GDM1 (cell line): ENCODE measurements at regions not wholly inside any gene's neighbourhood (a gene's known extent, or its start where the extent isn't known, plus 50 kb on each side); places are given as distances from the start of the nearest gene placed in this dataset.
"Not testable (repeated sequence)": the region's sequence is repeated elsewhere in the genome, so short reads cannot be mapped to it uniquely, and the experiment has no call there.

Source experiments
- DNase-seq: peaks from one replicate; lab custom pipeline; 2025; lab: John Stamatoyannopoulos, UW

GRCh38 chr2:75432761-75433361, 127.9 kb downstream of the EVA1A start:
- DNase-seq = no peak

GRCh38 chr2:75431763-75432162, 129.0 kb downstream of the EVA1A start:
- no peak for DNase-seq

GRCh38 chr2:75431276-75431675, 129.5 kb downstream of the EVA1A start:
- DNase-seq = no peak

- DNase-seq = not testable (repeated sequence)
These were observed 130.3 kb downstream of the EVA1A start for GRCh38 chr2:75430449-75430848.

GRCh38 chr2:75428646-75429443, 131.9 kb downstream of the EVA1A start:
- no peak for DNase-seq

- no peak for DNase-seq
These were observed 132.7 kb downstream of the EVA1A start for GRCh38 chr2:75428060-75428459.

- DNase-seq = no peak
These were observed 135.7 kb downstream of the EVA1A start for GRCh38 chr2:75424936-75425619.

GRCh38 chr2:75421986-75422385, 138.8 kb downstream of the EVA1A start:
- no peak for DNase-seq

- DNase-seq = no peak
These were observed 144.1 kb downstream of the EVA1A start for GRCh38 chr2:75416420-75417342.

GRCh38 chr2:75415731-75416130, 145.0 kb downstream of the EVA1A start:
- DNase-seq = no peak

- no peak for DNase-seq
These were observed 145.6 kb downstream of the EVA1A start for GRCh38 chr2:75415111-75415626.

- no peak for DNase-seq
These were observed 149.2 kb downstream of the EVA1A start for GRCh38 chr2:75411574-75411973.

- no peak for DNase-seq
These were observed 150.0 kb downstream of the EVA1A start for GRCh38 chr2:75410702-75411101.

GRCh38 chr2:75408771-75409170, 152.0 kb downstream of the EVA1A start:
- DNase-seq = no peak

GRCh38 chr2:75407038-75407530, 153.7 kb downstream of the EVA1A start:
- no peak for DNase-seq

GRCh38 chr2:75406131-75406581, 154.6 kb downstream of the EVA1A start:
- DNase-seq = no peak

GRCh38 chr2:75405000-75405399, 155.7 kb downstream of the EVA1A start:
- no peak for DNase-seq

GRCh38 chr2:75403991-75404428, 156.7 kb downstream of the EVA1A start:
- DNase-seq = peak; percentile 6

- no peak for DNase-seq
These were observed 164.4 kb downstream of the EVA1A start for GRCh38 chr2:75396314-75396713.

GRCh38 chr2:75394764-75395163, 166.0 kb downstream of the EVA1A start:
- DNase-seq = not testable (repeated sequence)

GRCh38 chr2:75390169-75390568, 170.6 kb downstream of the EVA1A start:
- no peak for DNase-seq
